Gastrocnemius medialis (tissue), 4 donors: ENCODE measurements at regions not wholly inside any gene's neighbourhood (a gene's known extent, or its start where the extent isn't known, plus 50 kb on each side); places are given as distances from the start of the nearest gene placed in this dataset.

Experiments
- POLR2A ChIP-seq, 2 donors: fragments of 450-650 bp; IDR thresholded peaks; one replicate each; pipeline ENCODE4 v1.6.1; 2017; ENCODE audit warnings: antibody characterized with exemption in 2 of 2, mild to moderate bottlenecking in 2 of 2, moderate library complexity in 2 of 2
- TF ChIP-seq, protein P1 (sequence below), 5 experiments: fragments of 450-650 bp in 3 of 5; fragments of 200-600 bp in 2 of 5; sonication (generic) in 2 of 5; IDR thresholded peaks in 4 of 5; conservative IDR thresholded peaks in 1 of 5; 1 replicate in 4 of 5; 2 replicates in 1 of 5; pipeline ENCODE4 v1.5.1; 2016 to 2019; ENCODE audit warnings: antibody characterized with exemption in 5 of 5, mild to moderate bottlenecking in 3 of 5, moderate library complexity in 3 of 5

DNA sequence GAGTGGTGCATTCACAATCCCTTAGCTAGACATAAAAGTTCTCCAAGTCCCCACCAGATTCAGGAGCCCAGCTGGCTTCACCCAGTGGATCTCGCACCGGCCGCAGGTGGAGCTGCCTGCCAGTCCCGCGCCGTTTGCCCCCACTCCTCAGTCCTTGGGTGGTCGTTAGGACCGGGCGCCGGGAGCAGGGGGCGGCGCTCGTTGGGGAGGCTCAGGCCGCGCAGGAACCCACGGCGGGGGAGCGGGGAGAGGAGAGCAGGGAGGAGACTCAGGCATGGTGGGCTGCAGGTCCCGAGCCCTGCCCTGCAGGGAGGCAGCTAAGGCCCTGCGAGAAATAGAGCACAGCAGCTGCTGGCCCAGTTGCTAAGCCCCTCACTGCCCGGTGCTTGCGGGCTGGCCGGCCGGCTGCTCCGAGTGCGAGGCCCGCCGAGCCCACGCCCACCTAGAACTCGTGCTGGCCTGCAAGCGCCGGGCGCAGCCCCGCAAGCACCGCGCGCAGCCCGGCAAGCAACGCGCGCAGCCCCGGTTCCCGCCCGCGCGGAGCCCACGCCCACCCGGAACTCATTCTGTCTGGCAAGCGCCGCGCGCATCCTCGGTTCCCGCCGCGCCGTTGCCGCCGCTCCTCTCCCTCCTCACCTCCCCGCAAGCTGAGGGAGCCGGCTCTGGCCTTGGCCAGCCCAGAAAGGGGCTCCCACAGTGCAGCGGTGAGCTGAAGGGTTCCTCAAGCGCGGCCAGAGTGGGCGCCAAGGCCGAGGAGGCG, 153.5 kb downstream of the SLC7A11 start:
- TF ChIP-seq, protein P1, sequence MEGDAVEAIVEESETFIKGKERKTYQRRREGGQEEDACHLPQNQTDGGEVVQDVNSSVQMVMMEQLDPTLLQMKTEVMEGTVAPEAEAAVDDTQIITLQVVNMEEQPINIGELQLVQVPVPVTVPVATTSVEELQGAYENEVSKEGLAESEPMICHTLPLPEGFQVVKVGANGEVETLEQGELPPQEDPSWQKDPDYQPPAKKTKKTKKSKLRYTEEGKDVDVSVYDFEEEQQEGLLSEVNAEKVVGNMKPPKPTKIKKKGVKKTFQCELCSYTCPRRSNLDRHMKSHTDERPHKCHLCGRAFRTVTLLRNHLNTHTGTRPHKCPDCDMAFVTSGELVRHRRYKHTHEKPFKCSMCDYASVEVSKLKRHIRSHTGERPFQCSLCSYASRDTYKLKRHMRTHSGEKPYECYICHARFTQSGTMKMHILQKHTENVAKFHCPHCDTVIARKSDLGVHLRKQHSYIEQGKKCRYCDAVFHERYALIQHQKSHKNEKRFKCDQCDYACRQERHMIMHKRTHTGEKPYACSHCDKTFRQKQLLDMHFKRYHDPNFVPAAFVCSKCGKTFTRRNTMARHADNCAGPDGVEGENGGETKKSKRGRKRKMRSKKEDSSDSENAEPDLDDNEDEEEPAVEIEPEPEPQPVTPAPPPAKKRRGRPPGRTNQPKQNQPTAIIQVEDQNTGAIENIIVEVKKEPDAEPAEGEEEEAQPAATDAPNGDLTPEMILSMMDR (IDR thresholded peaks at IDR 0.05 in 4 of 5, conservative IDR thresholded peaks at IDR 0.05 in 1 of 5) = no peak
- no peak for TF ChIP-seq POLR2A (IDR thresholded peaks at IDR 0.05)
